Breast epithelium (tissue), 3 donors: ENCODE measurements at regions not wholly inside any gene's neighbourhood (a gene's known extent, or its start where the extent isn't known, plus 50 kb on each side); places are given as distances from the start of the nearest gene placed in this dataset.

Source experiments
- CTCF ChIP-seq, 3 donors: fragments of 450-650 bp; IDR thresholded peaks; one replicate each; pipeline ENCODE4 v1.5.1; 2016 to 2017; ENCODE audit warnings: antibody characterized with exemption in 3 of 3, mild to moderate bottlenecking in 3 of 3, moderate library complexity in 3 of 3
- POLR2A ChIP-seq: fragments of 450-650 bp; IDR thresholded peaks from one replicate; pipeline ENCODE4 v1.6.1; 2016; ENCODE audit warnings: antibody characterized with exemption, mild to moderate bottlenecking, moderate library complexity
- POLR2AphosphoS5 ChIP-seq, 3 donors: sonication (generic); formaldehyde crosslinking; IDR thresholded peaks; one replicate each; pipeline ENCODE4 v1.6.1; 2017; ENCODE audit warnings: antibody characterized with exemption in 3 of 3

GRCh38 chr14:48401321-48401720 is 725.9 kb upstream of the MDGA2 start:
- TF ChIP-seq CTCF (IDR thresholded peaks at IDR 0.05) (no peak), POLR2A (no peak), POLR2AphosphoS5 (IDR thresholded peaks at IDR 0.05) (no peak)
